HG03575 (cell line): ENCODE measurements at regions not wholly inside any gene's neighbourhood (a gene's known extent, or its start where the extent isn't known, plus 50 kb on each side); places are given as distances from the start of the nearest gene placed in this dataset.
"Not testable (repeated sequence)": the region's sequence is repeated elsewhere in the genome, so short reads cannot be mapped to it uniquely, and the experiment has no call there.

Experiments used
- ATAC-seq: cut with Tn5 transposase; IDR thresholded peaks from one replicate; pipeline ENCODE4 v1.9.1; 2021; ENCODE audit not compliant: unreplicated experiment, insufficient number of reproducible peaks, low FRiP score; ENCODE audit errors: extremely low read depth

DNA sequence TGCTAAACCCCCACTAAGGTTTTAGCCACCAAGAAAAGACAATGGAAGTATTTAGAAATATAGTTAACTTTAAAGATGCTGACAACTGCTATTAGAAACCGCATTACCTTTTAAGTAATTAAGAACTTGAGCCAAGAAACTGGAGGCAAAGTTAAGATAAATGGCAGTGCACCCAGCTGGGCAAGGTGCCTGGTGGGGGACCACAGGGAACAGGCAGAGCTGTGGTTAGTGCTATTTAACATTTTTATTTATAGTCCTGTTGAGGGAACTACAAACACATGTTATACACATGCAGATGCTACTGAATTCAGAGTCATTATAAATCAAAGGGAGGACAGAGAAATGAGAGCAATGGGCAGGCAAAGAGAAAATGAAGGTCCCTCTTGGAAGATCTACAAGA, 447.9 kb downstream of the TFAP2B start:
- no peak for ATAC-seq

- no peak for ATAC-seq
These were observed 450.0 kb downstream of the TFAP2B start for GRCh38 chr6:51268666-51269065.

DNA sequence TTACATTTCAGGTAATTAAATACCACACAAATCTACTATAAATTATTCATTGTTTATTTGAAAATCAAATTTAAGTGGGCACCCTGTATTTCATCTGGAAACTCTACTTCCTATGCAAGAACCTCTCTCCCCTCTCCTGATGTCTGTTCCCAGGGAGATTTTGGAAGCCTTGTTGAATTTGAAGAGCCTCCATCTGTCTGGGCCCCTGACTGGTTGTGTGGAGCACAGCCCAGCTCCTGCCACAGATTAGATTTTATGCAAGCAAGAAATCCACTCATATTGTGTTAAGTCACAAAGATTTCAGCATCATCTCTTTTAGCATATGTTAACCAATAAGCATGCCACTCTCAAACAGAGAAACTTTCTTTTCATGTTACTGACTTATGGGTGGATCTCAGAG, 451.2 kb downstream of the TFAP2B start:
- no peak for ATAC-seq

GRCh38 chr6:51271615-51272014, 452.9 kb downstream of the TFAP2B start:
- ATAC-seq, result no peak

DNA sequence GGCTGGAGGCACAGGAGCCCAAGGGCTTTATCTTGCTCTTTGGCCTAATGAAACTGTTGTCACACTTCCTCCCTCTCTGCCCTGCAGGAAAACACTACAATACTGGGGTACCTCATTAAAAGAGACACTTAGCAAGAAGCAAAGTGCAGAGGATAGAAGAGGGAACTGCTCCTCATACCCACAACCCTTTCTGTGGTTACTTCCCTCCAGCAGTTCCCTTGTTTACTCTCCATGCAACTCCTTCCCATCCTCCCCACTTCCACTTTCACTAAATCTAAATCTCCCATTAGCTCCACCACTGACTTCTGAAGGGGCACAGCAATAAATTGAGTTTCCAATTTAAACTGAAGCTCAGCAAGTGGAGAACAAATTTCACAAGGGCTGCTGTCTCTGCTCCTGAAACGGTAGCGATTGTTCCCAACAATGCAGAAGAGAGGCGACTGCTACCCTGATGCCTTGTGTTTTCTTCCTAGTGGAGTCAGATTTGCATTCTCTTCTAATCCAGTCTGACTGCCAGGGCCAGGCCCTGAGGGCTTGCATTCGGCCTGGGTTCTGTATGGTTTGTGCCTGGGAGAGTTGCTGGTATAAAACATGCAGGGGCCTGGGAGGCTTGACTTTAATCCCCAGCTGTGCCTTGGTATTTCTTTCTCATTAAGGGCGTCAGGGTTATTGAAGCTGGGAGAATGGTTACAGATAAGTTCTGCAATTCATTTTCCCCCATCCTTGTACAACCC, 454.7 kb downstream of the TFAP2B start:
- ATAC-seq, result no peak

GRCh38 chr6:51277474-51277873, 458.8 kb downstream of the TFAP2B start:
- no peak for ATAC-seq

GRCh38 chr6:51282026-51282425, 463.4 kb downstream of the TFAP2B start:
- ATAC-seq, result no peak

- ATAC-seq, result no peak
These were observed 465.2 kb downstream of the TFAP2B start for GRCh38 chr6:51283723-51284355.

- no peak for ATAC-seq
These were observed 467.2 kb downstream of the TFAP2B start for GRCh38 chr6:51285876-51286275.

DNA sequence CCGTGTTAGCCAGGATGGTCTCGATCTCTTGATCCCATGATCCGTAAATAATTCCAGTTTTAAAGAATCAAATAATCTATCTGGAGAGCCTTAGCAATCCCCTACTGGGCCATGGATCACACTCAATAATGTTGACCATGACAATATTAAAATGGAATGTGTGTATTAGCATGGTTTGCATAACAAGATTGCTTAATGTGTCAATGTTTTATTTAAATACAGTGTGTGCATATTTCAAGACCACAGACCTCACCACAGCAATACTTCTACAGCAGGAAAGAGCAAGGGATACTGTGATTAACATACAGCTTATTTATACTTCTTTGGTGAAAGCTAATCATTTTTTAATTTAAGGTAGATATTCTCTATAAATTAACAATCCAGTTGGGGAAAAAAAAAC, 470.4 kb downstream of the TFAP2B start:
- no peak for ATAC-seq

- ATAC-seq, result no peak
These were observed 474.0 kb downstream of the TFAP2B start for GRCh38 chr6:51292659-51293058.

- ATAC-seq, result no peak
These were observed 481.1 kb downstream of the TFAP2B start for GRCh38 chr6:51299621-51300380.

DNA sequence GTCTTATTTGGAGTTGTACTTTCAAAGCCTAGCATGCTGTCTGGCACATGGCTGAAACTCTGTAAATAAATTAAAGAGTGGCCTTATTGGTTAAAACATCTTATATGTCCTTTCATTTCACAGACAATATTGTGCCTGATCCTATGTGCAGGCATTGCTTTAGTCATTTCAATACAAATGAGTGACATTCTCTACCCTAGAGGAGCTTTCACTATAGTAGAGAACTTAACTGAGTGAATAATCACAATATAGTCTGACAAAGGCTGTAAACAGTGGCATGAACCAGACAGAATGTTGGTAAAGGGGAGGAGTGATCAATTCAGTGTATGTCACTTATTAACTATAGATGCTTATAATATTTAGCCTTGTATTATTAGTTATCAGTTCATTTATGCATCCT, 481.8 kb downstream of the TFAP2B start:
- no peak for ATAC-seq

DNA sequence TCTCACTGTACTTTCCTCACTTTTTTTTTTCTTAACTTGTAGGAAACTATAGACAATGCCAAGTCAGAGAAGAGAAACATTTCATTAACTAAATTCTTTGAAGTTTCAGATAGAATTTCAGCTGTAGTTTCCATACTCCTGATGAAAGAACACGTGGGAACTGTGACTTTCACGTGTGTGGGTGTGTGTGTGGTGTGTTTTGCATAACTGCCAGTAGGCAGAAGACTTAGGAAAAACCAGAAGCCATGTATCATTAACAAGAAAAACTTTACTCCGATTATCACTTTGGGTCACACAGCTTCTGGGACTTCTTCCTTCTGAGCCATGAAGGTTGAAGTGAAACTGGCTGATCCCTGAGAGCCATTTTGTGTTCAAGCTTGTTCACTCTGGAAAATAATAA, 483.3 kb downstream of the TFAP2B start:
- no peak for ATAC-seq

DNA sequence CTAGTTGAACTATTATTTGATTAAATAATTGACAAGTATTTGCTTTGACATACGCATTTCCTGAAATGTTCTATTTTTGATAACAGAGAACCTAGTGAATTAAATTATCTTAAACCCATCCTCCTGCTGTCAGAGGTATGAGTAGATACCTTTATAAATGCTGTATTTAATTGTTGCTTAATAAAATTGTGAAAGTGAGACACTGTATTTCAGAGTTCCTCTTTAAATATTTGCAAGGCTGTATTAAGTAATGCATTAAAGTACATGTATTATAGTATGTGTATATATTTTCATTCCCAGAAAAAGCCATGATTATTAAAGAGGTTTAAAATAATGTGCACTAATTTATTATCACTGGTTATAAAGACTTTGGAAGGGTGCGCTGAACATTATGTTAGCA, 483.8 kb downstream of the TFAP2B start:
- no peak for ATAC-seq

DNA sequence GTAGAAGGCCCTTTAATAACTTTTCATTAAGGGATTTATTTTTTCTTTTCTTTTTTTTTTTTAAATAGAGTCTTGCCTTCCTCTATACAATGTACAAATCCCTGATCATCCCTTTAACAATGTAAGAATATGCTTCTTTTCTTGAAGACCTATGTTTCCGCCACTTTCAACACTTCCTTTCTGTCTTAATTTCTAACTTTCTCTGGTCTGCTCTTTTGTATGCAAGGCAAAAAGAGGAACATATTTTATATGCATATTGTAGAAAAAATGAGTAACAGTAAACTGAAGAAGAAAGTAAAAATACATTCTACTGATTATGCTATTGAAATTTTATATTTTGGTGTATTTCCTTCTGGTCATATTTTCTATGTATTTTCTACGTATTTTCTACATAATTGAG, 484.7 kb downstream of the TFAP2B start:
- ATAC-seq, result no peak

DNA sequence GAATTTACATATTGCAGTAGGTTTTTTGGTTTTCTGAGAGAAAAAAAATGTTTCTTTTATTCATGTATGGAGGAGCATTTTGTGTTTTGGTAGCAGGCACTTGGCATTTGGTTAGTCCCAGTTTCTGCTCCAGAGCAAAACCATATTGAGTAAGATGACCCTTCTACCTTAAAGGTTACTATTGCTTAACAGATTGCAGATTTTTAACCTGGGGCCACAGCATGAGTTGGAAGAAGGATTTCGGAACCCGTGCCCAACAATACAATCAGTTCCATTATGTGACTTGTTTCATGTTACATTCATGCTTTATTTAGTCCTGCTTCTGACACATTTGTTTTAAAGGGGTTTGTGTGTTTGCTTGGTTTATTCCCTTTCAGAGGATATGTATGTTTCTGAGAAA, 496.3 kb downstream of the TFAP2B start:
- no peak for ATAC-seq

- ATAC-seq, result no peak
These were observed 500.0 kb downstream of the TFAP2B start for GRCh38 chr6:51318674-51319073.

- ATAC-seq, result not testable (repeated sequence)
These were observed 502.8 kb downstream of the TFAP2B start for GRCh38 chr6:51321477-51321876.

GRCh38 chr6:51322505-51322904, 503.8 kb downstream of the TFAP2B start:
- ATAC-seq, result no peak
